Caco-2 (cell line): ENCODE measurements at regions not wholly inside any gene's neighbourhood (a gene's known extent, or its start where the extent isn't known, plus 50 kb on each side); places are given as distances from the start of the nearest gene placed in this dataset.

Source experiments
- BruUV-seq: library from RNA; stranded (reverse); fragments of 400-500 nt; replicated peaks from 2 replicates; lab custom pipeline; 2021; lab: Mats Ljungman, UMichigan
- CTCF ChIA-PET: fragments of 300-600 bp; sonication (Branson Sonifier 250); formaldehyde crosslinking; loops from one replicate; lab custom pipeline; 2022; ENCODE audit warnings: antibody characterized with exemption; lab: Charles Lee
- POLR2A ChIA-PET: fragments of 300-600 bp; sonication (Branson Sonifier 250); formaldehyde crosslinking; loops from one replicate; lab custom pipeline; 2022; ENCODE audit warnings: antibody characterized with exemption; lab: Charles Lee
- DNase-seq, 2 experiments: peaks; one replicate each; pipeline versions ENCODE4 v3.0.0 to v3.0.0-alpha.2; 2020 to 2022
- H3K27me3 ChIP-seq: replicated peaks from 2 replicates; pipeline ENCODE4 v1.6.0; 2011; ENCODE audit warnings: low read length; ENCODE audit not compliant: control insufficient read depth, insufficient read depth
- H3K36me3 ChIP-seq: 2 replicates; pipeline ENCODE4 v1.5.1; 2011; ENCODE audit warnings: low read length; ENCODE audit not compliant: control insufficient read depth, insufficient read depth
- H3K4me1 ChIP-seq: fragments of 250-450 bp; sonication (Bioruptor Pico); 2 replicates; pipeline ENCODE4 v1.5.1; 2020; ENCODE audit warnings: mild to moderate bottlenecking
- H3K4me3 ChIP-seq: 2 replicates; pipeline ENCODE4 v1.5.1; 2011; ENCODE audit warnings: low read depth, mild to moderate bottlenecking, control low read depth, low read length
- H3K9me3 ChIP-seq: fragments of 250-450 bp; sonication (Bioruptor Pico); 2 replicates; pipeline ENCODE4 v1.5.1; 2020; ENCODE audit warnings: mild to moderate bottlenecking, moderate library complexity
- H3K27ac Mint-ChIP-seq: one replicate; pipeline ENCODE4 v1.8.0; 2022; ENCODE audit warnings: mixed read lengths; ENCODE audit not compliant: unreplicated experiment
- H3K27me3 Mint-ChIP-seq: one replicate; pipeline ENCODE4 v1.8.0; 2022; ENCODE audit warnings: mixed read lengths; ENCODE audit not compliant: insufficient read depth, unreplicated experiment
- H3K36me3 Mint-ChIP-seq: one replicate; pipeline ENCODE4 v1.8.0; 2022; ENCODE audit warnings: mild to moderate bottlenecking, mixed read lengths; ENCODE audit not compliant: insufficient read depth, unreplicated experiment
- H3K4me1 Mint-ChIP-seq: one replicate; pipeline ENCODE4 v1.8.0; 2022; ENCODE audit warnings: low read depth, mixed read lengths; ENCODE audit not compliant: unreplicated experiment
- H3K4me3 Mint-ChIP-seq: one replicate; pipeline ENCODE4 v1.8.0; 2022; ENCODE audit warnings: mild to moderate bottlenecking, moderate library complexity, mixed read lengths; ENCODE audit not compliant: unreplicated experiment
- H3K9me3 Mint-ChIP-seq: one replicate; pipeline ENCODE4 v1.8.0; 2022; ENCODE audit warnings: mixed read lengths; ENCODE audit not compliant: unreplicated experiment
- CTCF ChIP-seq, 2 experiments: fragments of 200-600 bp in 1 of 2; IDR thresholded peaks; 1 replicate in 1 of 2; 2 replicates in 1 of 2; pipeline versions ENCODE4 v1.5.1 to v1.8.0; 2011 to 2022; ENCODE audit warnings: antibody characterized with exemption in 1 of 2, control low read depth in 1 of 2, inconsistent platforms in 1 of 2, low read depth in 1 of 2, low read length in 1 of 2, mild to moderate bottlenecking in 1 of 2, moderate library complexity in 1 of 2; ENCODE audit not compliant: insufficient read depth in 1 of 2, severe bottlenecking in 1 of 2, unreplicated experiment in 1 of 2
- intact Hi-C: fragments of 100-400 bp; cut with micrococcal nuclease; formaldehyde crosslinking; loops from one replicate; pipeline ENCODE4 v1.10.0; 2022; ENCODE audit not compliant: unreplicated experiment

- no TSS peak for BruUV-seq
- no peak overlapping the region for H3K4me3 ChIP-seq
- CTCF ChIA-PET = no interaction called here
- no peaks in the 10 kb centered on the region for H3K27me3 ChIP-seq
- no peaks in the 10 kb centered on the region for H3K9me3 ChIP-seq
- H3K9me3 Mint-ChIP-seq = peaks cover 11% of the 10 kb centered on the region
- H3K4me3 Mint-ChIP-seq = no peak overlapping the region
- intact Hi-C loops = no loop called here
- H3K4me1 Mint-ChIP-seq = no peaks in the 10 kb centered on the region
- no peaks in the 10 kb centered on the region for H3K36me3 Mint-ChIP-seq
- DNase-seq = no peak
- POLR2A ChIA-PET = no interaction called here
- H3K27me3 Mint-ChIP-seq = no peaks in the 10 kb centered on the region
- TF ChIP-seq CTCF (IDR thresholded peaks at IDR 0.05; ENCODE audit: insufficient read depth in 1 of 2, low read depth in 1 of 2, low read length in 1 of 2, severe bottlenecking in 1 of 2, unreplicated experiment in 1 of 2) = no peak
- H3K36me3 ChIP-seq = no peaks in the 10 kb centered on the region
- no peaks in the 10 kb centered on the region for H3K4me1 ChIP-seq
- no peak overlapping the region for H3K27ac Mint-ChIP-seq
These were observed 131.9 kb downstream of the GRIN2B start for GRCh38 chr12:13849456-13849855.

- ChIA-PET CTCF (interaction anchor here (1.1 kb wide), 1 partner anchor 138 kb away, joined by 5 read pairs; no protein-coding TSS in a partner anchor), POLR2A (no interaction called here)
- H3K9me3 ChIP-seq = no peaks in the 10 kb centered on the region
- H3K4me3 ChIP-seq = no peak overlapping the region
- Mint-ChIP-seq H3K4me3 (no peak overlapping the region), H3K27me3 (no peaks in the 10 kb centered on the region), H3K4me1 (no peaks in the 10 kb centered on the region), H3K27ac (no peak overlapping the region), H3K9me3 (peaks cover 11% of the 10 kb centered on the region), H3K36me3 (peaks cover 6% of the 10 kb centered on the region)
- BruUV-seq = no TSS peak
- no peaks in the 10 kb centered on the region for H3K36me3 ChIP-seq
- intact Hi-C loops = no loop called here
- TF ChIP-seq CTCF (IDR thresholded peaks at IDR 0.05; ENCODE audit: insufficient read depth in 1 of 2, low read depth in 1 of 2, low read length in 1 of 2, severe bottlenecking in 1 of 2, unreplicated experiment in 1 of 2) = no peak
- no peaks in the 10 kb centered on the region for H3K27me3 ChIP-seq
- DNase-seq = no peak
- H3K4me1 ChIP-seq = no peaks in the 10 kb centered on the region
These were observed 137.6 kb downstream of the GRIN2B start for GRCh38 chr12:13843841-13844240.

- POLR2A ChIA-PET = no interaction called here
These were observed 140.0 kb downstream of the GRIN2B start for GRCh38 chr12:13841358-13841757.

More at GRCh38 chr12:13841358-13841757, 140.0 kb downstream of the GRIN2B start:
- no peak overlapping the region for H3K27ac Mint-ChIP-seq
- BruUV-seq = no TSS peak
- DNase-seq = no peak
- no peaks in the 10 kb centered on the region for H3K4me1 Mint-ChIP-seq
- H3K9me3 ChIP-seq = no peaks in the 10 kb centered on the region
- no peak overlapping the region for H3K4me3 ChIP-seq
- H3K27me3 ChIP-seq = no peaks in the 10 kb centered on the region
- H3K36me3 ChIP-seq = no peaks in the 10 kb centered on the region
- CTCF ChIA-PET = no interaction called here
- no peak for TF ChIP-seq CTCF (IDR thresholded peaks at IDR 0.05; ENCODE audit: insufficient read depth in 1 of 2, low read depth in 1 of 2, low read length in 1 of 2, severe bottlenecking in 1 of 2, unreplicated experiment in 1 of 2)
- no peak overlapping the region for H3K4me3 Mint-ChIP-seq
- H3K36me3 Mint-ChIP-seq = peaks cover 6% of the 10 kb centered on the region
- H3K9me3 Mint-ChIP-seq = peaks cover 3% of the 10 kb centered on the region
- no peaks in the 10 kb centered on the region for H3K27me3 Mint-ChIP-seq
- no peaks in the 10 kb centered on the region for H3K4me1 ChIP-seq
- intact Hi-C loops = no loop called here
